Adrenal gland (tissue), 5 donors: ENCODE measurements at regions not wholly inside any gene's neighbourhood (a gene's known extent, or its start where the extent isn't known, plus 50 kb on each side); places are given as distances from the start of the nearest gene placed in this dataset.

ENCODE experiments used
- CTCF ChIP-seq, 6 experiments: fragments of 450-650 bp in 4 of 6; fragments of 200-600 bp in 2 of 6; sonication (generic) in 1 of 6; IDR thresholded peaks; 1 replicate in 5 of 6; 2 replicates in 1 of 6; pipeline versions ENCODE4 v1.5.1 to v1.8.0; 2016 to 2021; ENCODE audit warnings: antibody characterized with exemption in 6 of 6, mild to moderate bottlenecking in 2 of 6, moderate library complexity in 1 of 6
- POLR2A ChIP-seq, 2 donors: fragments of 450-650 bp; IDR thresholded peaks; one replicate each; pipeline ENCODE4 v1.6.1; 2017; ENCODE audit warnings: antibody characterized with exemption in 2 of 2, mild to moderate bottlenecking in 2 of 2, moderate library complexity in 1 of 2
- donor health status: DM: no; HTN: no; CAD: no.

- no peak for TF ChIP-seq CTCF (IDR thresholded peaks at IDR 0.05)
- TF ChIP-seq POLR2A (IDR thresholded peaks at IDR 0.05): no peak
These were observed 516.9 kb downstream of the TFAP2B start for GRCh38 chr6:51335543-51335942.
